Tibial nerve (tissue), 4 donors: ENCODE measurements at regions not wholly inside any gene's neighbourhood (a gene's known extent, or its start where the extent isn't known, plus 50 kb on each side); places are given as distances from the start of the nearest gene placed in this dataset.

Experiments
- DNase-seq, 2 donors: peaks; one replicate each; pipeline ENCODE4 v3.0.0-alpha.2; 2019; ENCODE audit warnings: low spot score in 2 of 2
- H3K27ac ChIP-seq, 4 donors: fragments of 200-600 bp; sonication (generic) in 3 of 4; one replicate each; pipeline ENCODE4 v1.5.1; 2017 to 2019; ENCODE audit warnings: mild to moderate bottlenecking in 1 of 4
- H3K27me3 ChIP-seq, 2 donors: fragments of 200-600 bp; sonication (generic) in 1 of 2; one replicate each; pipeline versions ENCODE4 v1.5.1 to v1.6.0; 2017 to 2019
- H3K36me3 ChIP-seq, 3 donors: fragments of 200-600 bp; sonication (generic); one replicate each; pipeline ENCODE4 v1.5.1; 2018 to 2019
- H3K4me1 ChIP-seq, 4 donors: fragments of 200-600 bp; sonication (generic) in 3 of 4; one replicate each; pipeline ENCODE4 v1.5.1; 2017 to 2019
- H3K4me3 ChIP-seq, 4 donors: fragments of 200-600 bp; sonication (generic) in 3 of 4; one replicate each; pipeline ENCODE4 v1.5.1; 2017 to 2019; ENCODE audit warnings: mild to moderate bottlenecking in 1 of 4, moderate library complexity in 1 of 4
- H3K9me3 ChIP-seq, 4 donors: fragments of 200-600 bp; sonication (generic) in 3 of 4; one replicate each; pipeline ENCODE4 v1.5.1; 2017 to 2019
- CTCF ChIP-seq, 5 experiments: fragments of 200-600 bp in 3 of 5; fragments of 450-650 bp in 2 of 5; sonication (generic) in 3 of 5; IDR thresholded peaks; one replicate each; pipeline ENCODE4 v1.5.1; 2016 to 2019; ENCODE audit warnings: antibody characterized with exemption in 5 of 5, mild to moderate bottlenecking in 3 of 5, moderate library complexity in 2 of 5
- EP300 ChIP-seq, 2 donors: sonication (generic); formaldehyde crosslinking; IDR thresholded peaks; one replicate each; pipeline ENCODE4 v1.6.1; 2017; ENCODE audit warnings: antibody characterized with exemption in 2 of 2, mild to moderate bottlenecking in 1 of 2
- POLR2A ChIP-seq, 2 donors: fragments of 450-650 bp; IDR thresholded peaks; one replicate each; pipeline ENCODE4 v1.6.1; 2017; ENCODE audit warnings: antibody characterized with exemption in 2 of 2, mild to moderate bottlenecking in 2 of 2, moderate library complexity in 2 of 2
- WGBS, 2 donors: methylation state at CpG; one replicate each; pipeline ENCODE4 v1.1.5; 2018; 5-methylcytosine and 5-hydroxymethylcytosine counted together

GRCh38 chr5:142492781-142493281 is 168.0 kb upstream of the SPRY4 start:
- WGBS, 2 donors = 6 to 10% methylated on average over 6 of the region's 6 CpGs
- DNase-seq = peak in 1 of 2 donors; percentile 19
- no peaks in the 10 kb centered on the region for H3K9me3 ChIP-seq
- peak; percentile 32 to 60 for TF ChIP-seq EP300 (IDR thresholded peaks at IDR 0.05)
- TF ChIP-seq POLR2A (IDR thresholded peaks at IDR 0.05) = no peak
- H3K27me3 ChIP-seq = no peaks in the 10 kb centered on the region
- H3K36me3 ChIP-seq = no peaks in the 10 kb centered on the region
- H3K4me1 ChIP-seq = peaks cover 8 to 70% (median 24%) of the 10 kb centered on the region in 4 donors
- H3K4me3 ChIP-seq = no peak overlapping the region
- H3K27ac ChIP-seq = peak overlapping the region in 3 of 4 donors; percentile 44 to 89 (median 84)

GRCh38 chr5:142491679-142492078 is 166.9 kb upstream of the SPRY4 start:
- no peaks in the 10 kb centered on the region for H3K9me3 ChIP-seq
- no peak for TF ChIP-seq POLR2A (IDR thresholded peaks at IDR 0.05)
- TF ChIP-seq EP300 (IDR thresholded peaks at IDR 0.05) = no peak
- no peak for TF ChIP-seq CTCF (IDR thresholded peaks at IDR 0.05)
- peaks cover 8 to 65% (median 24%) of the 10 kb centered on the region in 4 donors for H3K4me1 ChIP-seq
- WGBS, 2 donors = 69 to 70% methylated on average over 8 of the region's 8 CpGs
- H3K36me3 ChIP-seq = no peaks in the 10 kb centered on the region
- H3K4me3 ChIP-seq = no peak overlapping the region
- H3K27me3 ChIP-seq = no peaks in the 10 kb centered on the region
- no peak for DNase-seq
- peak overlapping the region; percentile 21 to 89 (median 62) for H3K27ac ChIP-seq

GRCh38 chr5:142491270-142491669 is 166.4 kb upstream of the SPRY4 start:
- TF ChIP-seq EP300 (IDR thresholded peaks at IDR 0.05) (peak in 1 of 2 donors; percentile 79), POLR2A (IDR thresholded peaks at IDR 0.05) (no peak)
- H3K27ac ChIP-seq = peak overlapping the region; percentile 21 to 89 (median 62)
- no peak for DNase-seq
- no peaks in the 10 kb centered on the region for H3K27me3 ChIP-seq
- no peaks in the 10 kb centered on the region for H3K36me3 ChIP-seq
- peaks cover 8 to 61% (median 24%) of the 10 kb centered on the region in 4 donors for H3K4me1 ChIP-seq
- no peaks in the 10 kb centered on the region for H3K9me3 ChIP-seq
- H3K4me3 ChIP-seq = no peak overlapping the region
- WGBS, 2 donors = 36 to 45% methylated on average over 8 of the region's 8 CpGs

- WGBS, 2 donors = 74 to 79% methylated on average over 2 of the region's 2 CpGs
- Histone ChIP-seq H3K9me3 (peaks cover 0 to 17% (median 0%) of the 10 kb centered on the region in 4 donors), H3K4me1 (peaks cover 0 to 18% (median 9%) of the 10 kb centered on the region in 4 donors), H3K4me3 (no peak overlapping the region), H3K27ac (no peak overlapping the region), H3K36me3 (no peaks in the 10 kb centered on the region), H3K27me3 (no peaks in the 10 kb centered on the region)
- no peak for DNase-seq
- TF ChIP-seq EP300 (IDR thresholded peaks at IDR 0.05) (no peak), POLR2A (IDR thresholded peaks at IDR 0.05) (no peak), CTCF (IDR thresholded peaks at IDR 0.05) (no peak)
Observed at GRCh38 chr5:142486581-142486980, 161.8 kb upstream of the SPRY4 start.

- no peak for DNase-seq
- TF ChIP-seq CTCF (IDR thresholded peaks at IDR 0.05) (no peak), POLR2A (IDR thresholded peaks at IDR 0.05) (no peak), EP300 (IDR thresholded peaks at IDR 0.05) (no peak)
- no peaks in the 10 kb centered on the region for H3K27me3 ChIP-seq
- H3K4me1 ChIP-seq = peaks cover 0 to 13% (median 6%) of the 10 kb centered on the region in 4 donors
- 88 to 93% methylated on average over 2 of the region's 2 CpGs for WGBS, 2 donors
- no peak overlapping the region for H3K4me3 ChIP-seq
- H3K27ac ChIP-seq = no peak overlapping the region
- peaks cover 0 to 17% (median 0%) of the 10 kb centered on the region in 4 donors for H3K9me3 ChIP-seq
- no peaks in the 10 kb centered on the region for H3K36me3 ChIP-seq
Observed at GRCh38 chr5:142486020-142486419, 161.2 kb upstream of the SPRY4 start.

- Histone ChIP-seq H3K9me3 (peaks cover 0 to 17% (median 0%) of the 10 kb centered on the region in 4 donors), H3K4me1 (peaks cover 0 to 2% (median 0%) of the 10 kb centered on the region in 4 donors), H3K27ac (no peak overlapping the region), H3K27me3 (no peaks in the 10 kb centered on the region), H3K36me3 (no peaks in the 10 kb centered on the region), H3K4me3 (no peak overlapping the region)
- WGBS, 2 donors = 91 to 95% methylated on average over 2 of the region's 2 CpGs
- no peak for DNase-seq
- TF ChIP-seq CTCF (IDR thresholded peaks at IDR 0.05) (no peak), POLR2A (IDR thresholded peaks at IDR 0.05) (no peak), EP300 (IDR thresholded peaks at IDR 0.05) (no peak)
Observed at GRCh38 chr5:142484821-142485387, 160.1 kb upstream of the SPRY4 start.
